Astrocyte (in vitro differentiated cells and primary cell): ENCODE measurements at regions not wholly inside any gene's neighbourhood (a gene's known extent, or its start where the extent isn't known, plus 50 kb on each side); places are given as distances from the start of the nearest gene placed in this dataset.

ENCODE experiments used
- EZH2 ChIP-seq: IDR thresholded peaks from 2 replicates; pipeline ENCODE4 v1.6.1; 2012; ENCODE audit warnings: mild to moderate bottlenecking, low read length, inconsistent platforms; ENCODE audit not compliant: insufficient read depth
- TF ChIP-seq, protein P1 (sequence below): IDR thresholded peaks from 2 replicates; pipeline ENCODE4 v1.5.1; 2011; ENCODE audit warnings: low read depth, mild to moderate bottlenecking, inconsistent platforms, low read length, moderate library complexity; ENCODE audit not compliant: insufficient read depth

DNA sequence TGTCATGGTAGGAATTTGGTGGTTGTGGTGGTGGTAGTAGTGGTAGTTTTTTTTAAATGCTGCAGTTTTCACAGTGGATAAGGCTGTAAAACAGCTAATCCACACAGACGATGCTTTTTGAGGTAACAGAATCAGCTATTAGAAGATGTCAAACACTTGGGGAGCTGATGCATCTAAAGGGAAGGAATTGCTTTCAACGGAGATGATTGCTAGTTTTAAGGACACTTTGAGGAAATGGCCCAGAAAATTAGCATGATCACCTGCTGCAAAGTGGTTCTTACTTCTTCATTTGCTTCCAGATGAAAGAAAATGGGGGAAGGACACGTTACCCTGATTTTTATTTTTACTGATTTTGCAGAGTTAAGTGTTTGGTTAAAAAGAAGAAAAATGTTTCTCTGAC is 178.2 kb upstream of the ATP10B start:
- TF ChIP-seq, protein P1, sequence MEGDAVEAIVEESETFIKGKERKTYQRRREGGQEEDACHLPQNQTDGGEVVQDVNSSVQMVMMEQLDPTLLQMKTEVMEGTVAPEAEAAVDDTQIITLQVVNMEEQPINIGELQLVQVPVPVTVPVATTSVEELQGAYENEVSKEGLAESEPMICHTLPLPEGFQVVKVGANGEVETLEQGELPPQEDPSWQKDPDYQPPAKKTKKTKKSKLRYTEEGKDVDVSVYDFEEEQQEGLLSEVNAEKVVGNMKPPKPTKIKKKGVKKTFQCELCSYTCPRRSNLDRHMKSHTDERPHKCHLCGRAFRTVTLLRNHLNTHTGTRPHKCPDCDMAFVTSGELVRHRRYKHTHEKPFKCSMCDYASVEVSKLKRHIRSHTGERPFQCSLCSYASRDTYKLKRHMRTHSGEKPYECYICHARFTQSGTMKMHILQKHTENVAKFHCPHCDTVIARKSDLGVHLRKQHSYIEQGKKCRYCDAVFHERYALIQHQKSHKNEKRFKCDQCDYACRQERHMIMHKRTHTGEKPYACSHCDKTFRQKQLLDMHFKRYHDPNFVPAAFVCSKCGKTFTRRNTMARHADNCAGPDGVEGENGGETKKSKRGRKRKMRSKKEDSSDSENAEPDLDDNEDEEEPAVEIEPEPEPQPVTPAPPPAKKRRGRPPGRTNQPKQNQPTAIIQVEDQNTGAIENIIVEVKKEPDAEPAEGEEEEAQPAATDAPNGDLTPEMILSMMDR = no peak
- no peak for TF ChIP-seq EZH2
